ELF-1 (cell line): ENCODE measurements at regions not wholly inside any gene's neighbourhood (a gene's known extent, or its start where the extent isn't known, plus 50 kb on each side); places are given as distances from the start of the nearest gene placed in this dataset.

ENCODE experiments used
- DNase-seq: peaks from one replicate; pipeline ENCODE4 v3.0.0-alpha.2; 2016; ENCODE audit warnings: low read depth, low spot score

- no peak for DNase-seq
These were observed 994.2 kb upstream of the TENM3 start for GRCh38 chr4:181249031-181249430.

- DNase-seq: no peak
These were observed 988.4 kb upstream of the TENM3 start for GRCh38 chr4:181254771-181255170.

GRCh38 chr4:181258569-181258968 is 984.6 kb upstream of the TENM3 start:
- DNase-seq: no peak

- no peak for DNase-seq
These were observed 984.0 kb upstream of the TENM3 start for GRCh38 chr4:181259081-181259709.

GRCh38 chr4:181261279-181261678 is 981.9 kb upstream of the TENM3 start:
- DNase-seq: peak; percentile 48

GRCh38 chr4:181264893-181265292 is 978.3 kb upstream of the TENM3 start:
- DNase-seq: peak; percentile 19

GRCh38 chr4:181265370-181265769 is 977.8 kb upstream of the TENM3 start:
- no peak for DNase-seq

- no peak for DNase-seq
These were observed 972.0 kb upstream of the TENM3 start for GRCh38 chr4:181271116-181271640.

GRCh38 chr4:181272422-181272821 is 970.8 kb upstream of the TENM3 start:
- no peak for DNase-seq

GRCh38 chr4:181278941-181279340 is 964.3 kb upstream of the TENM3 start:
- DNase-seq: no peak

GRCh38 chr4:181281451-181281850 is 961.8 kb upstream of the TENM3 start:
- DNase-seq: no peak

GRCh38 chr4:181289198-181289597 is 954.0 kb upstream of the TENM3 start:
- no peak for DNase-seq

- no peak for DNase-seq
These were observed 951.6 kb upstream of the TENM3 start for GRCh38 chr4:181291615-181292014.

GRCh38 chr4:181293014-181293413 is 950.2 kb upstream of the TENM3 start:
- DNase-seq: no peak

- DNase-seq: no peak
These were observed 949.7 kb upstream of the TENM3 start for GRCh38 chr4:181293541-181293940.

GRCh38 chr4:181294421-181294820 is 948.8 kb upstream of the TENM3 start:
- no peak for DNase-seq

- DNase-seq: peak; percentile 34
These were observed 941.2 kb upstream of the TENM3 start for GRCh38 chr4:181301735-181302710.

- no peak for DNase-seq
These were observed 935.4 kb upstream of the TENM3 start for GRCh38 chr4:181307824-181308223.

GRCh38 chr4:181308476-181309312 is 934.5 kb upstream of the TENM3 start:
- DNase-seq: peak; percentile 9

- no peak for DNase-seq
These were observed 931.1 kb upstream of the TENM3 start for GRCh38 chr4:181312066-181312465.

GRCh38 chr4:181319629-181320028 is 923.6 kb upstream of the TENM3 start:
- no peak for DNase-seq

- DNase-seq: no peak
These were observed 920.1 kb upstream of the TENM3 start for GRCh38 chr4:181323061-181323460.
